ENCODE measurements at regions not wholly inside any gene's neighbourhood (a gene's known extent, or its start where the extent isn't known, plus 50 kb on each side); places are given as distances from the start of the nearest gene placed in this dataset.
"Not testable (repeated sequence)": the region's sequence is repeated elsewhere in the genome, so short reads cannot be mapped to it uniquely, and the experiment has no call there.

- H3K4me1 ChIP-seq (replicated peaks in 1 of 4; ENCODE audit: control insufficient read depth in 3 of 4, insufficient read depth in 4 of 4, low read length in 3 of 4); H4K8ac ChIP-seq (ENCODE audit: extremely low read depth, insufficient read depth, low read length); H3K27ac ChIP-seq (ENCODE audit: low read depth, low read length); CTCF ChIA-PET (ENCODE audit: partially characterized antibody); H4K91ac ChIP-seq (replicated peaks; ENCODE audit: insufficient read length, low read length); H2BK120ac ChIP-seq (replicated peaks; ENCODE audit: low read depth, low read length); H3K9ac ChIP-seq (replicated peaks in 1 of 4; ENCODE audit: extremely low read depth in 1 of 4, low read depth in 3 of 4, low read length in 3 of 4); H2BK15ac ChIP-seq (ENCODE audit: low read length); H3K27me3 ChIP-seq (replicated peaks in 1 of 4; ENCODE audit: control insufficient read depth in 3 of 4, extremely low read depth in 1 of 4, insufficient read depth in 3 of 4, low read length in 3 of 4); H3K4me2 ChIP-seq (ENCODE audit: insufficient read depth in 1 of 2, low read depth in 2 of 2, low read length in 2 of 2); H3K79me1 ChIP-seq (ENCODE audit: low read depth, low read length); H4K5ac ChIP-seq (ENCODE audit: insufficient read length, low read depth, low read length); H2BK5ac ChIP-seq (ENCODE audit: low read depth, low read length); POLR2A ChIA-PET (ENCODE audit: partially characterized antibody); FAIRE-seq; H3K36me3 ChIP-seq (ENCODE audit: control insufficient read depth in 2 of 4, insufficient read depth in 4 of 4, low read length in 3 of 4); H2AFZ ChIP-seq (ENCODE audit: low read length); H2AK5ac ChIP-seq (ENCODE audit: low read depth, low read length); H2BK12ac ChIP-seq (ENCODE audit: low read depth, low read length); H3K14ac ChIP-seq (ENCODE audit: insufficient read length); H2BK20ac ChIP-seq (ENCODE audit: low read length); H3K79me2 ChIP-seq (ENCODE audit: control insufficient read depth in 1 of 2, insufficient read depth in 2 of 2, low read length in 2 of 2); H4K20me1 ChIP-seq (replicated peaks in 1 of 2; ENCODE audit: control insufficient read depth in 1 of 2, insufficient read depth in 2 of 2, low read length in 2 of 2); H3K23ac ChIP-seq (ENCODE audit: insufficient read length); H3K4ac ChIP-seq (replicated peaks; ENCODE audit: insufficient read length, low read depth, low read length); H3K4me3 ChIP-seq (ENCODE audit: extremely low read depth in 1 of 4, insufficient read depth in 2 of 4, low read depth in 3 of 4, low read length in 4 of 4); H3K23me2 ChIP-seq (ENCODE audit: low read depth, low read length); H3K18ac ChIP-seq (ENCODE audit: extremely low read depth, low read length); DNase-seq (ENCODE audit: low read depth in 1 of 2, low spot score in 2 of 2); H3K56ac ChIP-seq (replicated peaks; ENCODE audit: insufficient read length, low read depth, low read length): not testable (repeated sequence)
- 94% methylated on average over 2 of the region's 2 CpGs; no CpG with 5 or more reads in 1 of the 2 experiments for WGBS, 2 experiments (ENCODE audit: extremely low coverage in 1 of 2, insufficient coverage in 1 of 2, insufficient read length in 1 of 2, insufficient replicate concordance in 2 of 2, low coverage in 1 of 2, low lambda C conversion rate in 2 of 2, missing lambda C conversion rate in 1 of 2)
- H3K9me3 ChIP-seq (ENCODE audit: insufficient read depth in 2 of 2, low read depth in 1 of 2, low read length in 1 of 2), result peaks cover 24 to 68% of the 10 kb centered on the region in 2 experiments; a peak in 3 of 4 replicates
These were observed 2887.5 kb upstream of the TEKT4 start for GRCh38 chr2:91983696-91984095.

- POLR2A ChIA-PET (ENCODE audit: partially characterized antibody); DNase-seq (ENCODE audit: low read depth in 1 of 2, low spot score in 2 of 2); H2BK5ac ChIP-seq (ENCODE audit: low read depth, low read length); H4K5ac ChIP-seq (ENCODE audit: insufficient read length, low read depth, low read length); H3K79me2 ChIP-seq (ENCODE audit: control insufficient read depth in 1 of 2, insufficient read depth in 2 of 2, low read length in 2 of 2); H4K20me1 ChIP-seq (replicated peaks in 1 of 2; ENCODE audit: control insufficient read depth in 1 of 2, insufficient read depth in 2 of 2, low read length in 2 of 2); H3K4ac ChIP-seq (replicated peaks; ENCODE audit: insufficient read length, low read depth, low read length); H3K4me3 ChIP-seq (ENCODE audit: extremely low read depth in 1 of 4, insufficient read depth in 2 of 4, low read depth in 3 of 4, low read length in 4 of 4); CTCF ChIA-PET (ENCODE audit: partially characterized antibody); H2BK12ac ChIP-seq (ENCODE audit: low read depth, low read length); H3K4me2 ChIP-seq (ENCODE audit: insufficient read depth in 1 of 2, low read depth in 2 of 2, low read length in 2 of 2); H3K56ac ChIP-seq (replicated peaks; ENCODE audit: insufficient read length, low read depth, low read length); H3K18ac ChIP-seq (ENCODE audit: extremely low read depth, low read length); H2BK120ac ChIP-seq (replicated peaks; ENCODE audit: low read depth, low read length); H4K8ac ChIP-seq (ENCODE audit: extremely low read depth, insufficient read depth, low read length); H2BK20ac ChIP-seq (ENCODE audit: low read length); H3K23ac ChIP-seq (ENCODE audit: insufficient read length); H3K4me1 ChIP-seq (replicated peaks in 1 of 4; ENCODE audit: control insufficient read depth in 3 of 4, insufficient read depth in 4 of 4, low read length in 3 of 4); FAIRE-seq; H3K27me3 ChIP-seq (replicated peaks in 1 of 4; ENCODE audit: control insufficient read depth in 3 of 4, extremely low read depth in 1 of 4, insufficient read depth in 3 of 4, low read length in 3 of 4); H2AK5ac ChIP-seq (ENCODE audit: low read depth, low read length); H3K79me1 ChIP-seq (ENCODE audit: low read depth, low read length); H4K91ac ChIP-seq (replicated peaks; ENCODE audit: insufficient read length, low read length); H3K27ac ChIP-seq (ENCODE audit: low read depth, low read length); H3K14ac ChIP-seq (ENCODE audit: insufficient read length); H2BK15ac ChIP-seq (ENCODE audit: low read length); H3K36me3 ChIP-seq (ENCODE audit: control insufficient read depth in 2 of 4, insufficient read depth in 4 of 4, low read length in 3 of 4); H3K23me2 ChIP-seq (ENCODE audit: low read depth, low read length); H3K9ac ChIP-seq (replicated peaks in 1 of 4; ENCODE audit: extremely low read depth in 1 of 4, low read depth in 3 of 4, low read length in 3 of 4); H2AFZ ChIP-seq (ENCODE audit: low read length): not testable (repeated sequence)
- peaks cover 24 to 68% of the 10 kb centered on the region in 2 experiments; a peak in 3 of 4 replicates for H3K9me3 ChIP-seq (ENCODE audit: insufficient read depth in 2 of 2, low read depth in 1 of 2, low read length in 1 of 2)
- 92% methylated on average over 5 of the region's 6 CpGs; no CpG with 5 or more reads in 1 of the 2 experiments for WGBS, 2 experiments (ENCODE audit: extremely low coverage in 1 of 2, insufficient coverage in 1 of 2, insufficient read length in 1 of 2, insufficient replicate concordance in 2 of 2, low coverage in 1 of 2, low lambda C conversion rate in 2 of 2, missing lambda C conversion rate in 1 of 2)
These were observed 2887.1 kb upstream of the TEKT4 start for GRCh38 chr2:91984107-91984506.
